ENCODE measurements at regions not wholly inside any gene's neighbourhood (a gene's known extent, or its start where the extent isn't known, plus 50 kb on each side); places are given as distances from the start of the nearest gene placed in this dataset.
"Not testable (repeated sequence)": the region's sequence is repeated elsewhere in the genome, so short reads cannot be mapped to it uniquely, and the experiment has no call there.

DNA sequence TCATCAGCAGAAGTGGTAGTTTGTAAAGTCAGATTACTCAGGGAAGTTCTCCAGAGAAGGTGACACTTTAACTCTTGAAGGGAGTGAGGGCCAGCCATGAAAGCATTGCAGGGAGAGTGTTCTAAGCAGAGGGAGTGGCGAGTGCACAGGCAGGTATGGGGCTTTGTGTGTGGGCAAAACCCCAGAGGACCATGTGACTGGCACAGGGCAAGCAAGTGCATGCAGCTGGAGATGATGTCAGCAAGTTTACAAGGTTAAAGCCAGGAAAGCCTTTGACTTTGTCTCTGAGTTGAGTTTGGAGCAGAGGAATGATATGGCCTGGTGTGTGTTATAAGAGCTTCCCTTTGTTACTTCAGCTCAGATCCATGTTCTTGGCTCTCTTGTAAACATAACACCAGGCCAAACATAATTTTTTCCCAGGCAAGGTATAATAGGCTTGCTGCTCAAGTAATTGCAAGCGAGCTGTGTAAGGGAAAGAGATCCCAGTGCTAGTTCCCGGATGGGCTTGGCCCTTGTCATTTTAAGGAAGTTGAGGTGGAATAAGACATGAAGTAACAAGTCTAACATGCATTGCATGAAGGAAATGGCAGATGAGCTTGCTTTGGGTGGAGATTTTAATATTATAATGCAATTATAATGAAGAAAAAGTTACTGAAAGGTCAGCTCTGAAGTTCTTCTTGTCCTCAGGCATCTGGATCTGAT lies 341.1 kb upstream of the LRRC3B start:
- Histone ChIP-seq H3K27me3 (no peaks in the 10 kb centered on the region), H3K27ac (no peak overlapping the region), H3K36me3 (no peaks in the 10 kb centered on the region), H3K4me1 (no peaks in the 10 kb centered on the region), H3K9ac (ENCODE audit: low read depth in 2 of 2, low read length in 2 of 2) (no peak overlapping the region), H3K9me3 (peaks cover 7% of the 10 kb centered on the region), H3K4me3 (no peak overlapping the region)
- intact Hi-C loops (cut with DNase I) = no loop called here
- no peak for DNase-seq
- TF ChIP-seq, protein P1, sequence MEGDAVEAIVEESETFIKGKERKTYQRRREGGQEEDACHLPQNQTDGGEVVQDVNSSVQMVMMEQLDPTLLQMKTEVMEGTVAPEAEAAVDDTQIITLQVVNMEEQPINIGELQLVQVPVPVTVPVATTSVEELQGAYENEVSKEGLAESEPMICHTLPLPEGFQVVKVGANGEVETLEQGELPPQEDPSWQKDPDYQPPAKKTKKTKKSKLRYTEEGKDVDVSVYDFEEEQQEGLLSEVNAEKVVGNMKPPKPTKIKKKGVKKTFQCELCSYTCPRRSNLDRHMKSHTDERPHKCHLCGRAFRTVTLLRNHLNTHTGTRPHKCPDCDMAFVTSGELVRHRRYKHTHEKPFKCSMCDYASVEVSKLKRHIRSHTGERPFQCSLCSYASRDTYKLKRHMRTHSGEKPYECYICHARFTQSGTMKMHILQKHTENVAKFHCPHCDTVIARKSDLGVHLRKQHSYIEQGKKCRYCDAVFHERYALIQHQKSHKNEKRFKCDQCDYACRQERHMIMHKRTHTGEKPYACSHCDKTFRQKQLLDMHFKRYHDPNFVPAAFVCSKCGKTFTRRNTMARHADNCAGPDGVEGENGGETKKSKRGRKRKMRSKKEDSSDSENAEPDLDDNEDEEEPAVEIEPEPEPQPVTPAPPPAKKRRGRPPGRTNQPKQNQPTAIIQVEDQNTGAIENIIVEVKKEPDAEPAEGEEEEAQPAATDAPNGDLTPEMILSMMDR (IDR thresholded peaks at IDR 0.05) = no peak

- H3K27ac ChIP-seq; H3K27me3 ChIP-seq; H3K9me3 ChIP-seq; H3K4me3 ChIP-seq; H3K9ac ChIP-seq (ENCODE audit: low read depth in 2 of 2, low read length in 2 of 2); H3K36me3 ChIP-seq; intact Hi-C loops (cut with DNase I); DNase-seq; H3K4me1 ChIP-seq: not testable (repeated sequence)
Measured at GRCh38 chr3:26284503-26284902, 338.1 kb upstream of the LRRC3B start.

GRCh38 chr3:26291840-26292239 lies 330.7 kb upstream of the LRRC3B start:
- no peaks in the 10 kb centered on the region for H3K4me1 ChIP-seq
- H3K27me3 ChIP-seq = no peaks in the 10 kb centered on the region
- H3K36me3 ChIP-seq = no peaks in the 10 kb centered on the region
- H3K4me3 ChIP-seq = no peak overlapping the region
- H3K27ac ChIP-seq = no peak overlapping the region
- DNase-seq = no peak
- no peaks in the 10 kb centered on the region for H3K9me3 ChIP-seq
- no peak overlapping the region for H3K9ac ChIP-seq (ENCODE audit: low read depth in 2 of 2, low read length in 2 of 2)
- intact Hi-C loops (cut with DNase I) = no loop called here
- TF ChIP-seq, protein P1 (IDR thresholded peaks at IDR 0.05) = no peak

- no peak for DNase-seq
- intact Hi-C loops (cut with DNase I) = no loop called here
Measured at GRCh38 chr3:26292780-26293179, 329.8 kb upstream of the LRRC3B start.

DNA sequence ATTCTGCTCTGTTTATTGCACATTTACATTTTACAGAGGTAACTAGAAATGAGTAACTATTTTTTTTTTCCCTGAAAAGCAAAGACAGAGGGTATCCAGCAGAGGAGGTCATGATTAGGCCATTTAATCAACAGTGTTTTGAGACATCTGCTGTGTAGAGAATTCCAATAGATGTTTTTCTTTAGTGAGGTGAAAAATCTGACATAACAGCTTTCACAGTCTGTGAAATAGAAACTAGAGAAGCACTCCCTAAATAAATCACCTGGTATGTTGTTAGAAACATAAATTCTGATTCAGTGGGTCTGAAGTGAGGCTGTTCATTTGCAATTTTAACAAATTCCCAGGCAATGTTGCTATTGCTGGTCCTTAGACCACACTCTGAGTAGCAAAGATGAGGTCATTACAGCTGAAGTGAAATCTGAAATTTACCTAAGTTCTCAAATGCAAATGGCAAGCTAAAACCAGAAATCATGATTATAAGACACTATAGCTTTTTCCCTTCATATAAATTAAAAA lies 329.2 kb upstream of the LRRC3B start:
- TF ChIP-seq, protein P1 (IDR thresholded peaks at IDR 0.05) = no peak
- Histone ChIP-seq H3K36me3 (no peaks in the 10 kb centered on the region), H3K9me3 (no peaks in the 10 kb centered on the region)

More at GRCh38 chr3:26292780-26293179, 329.8 kb upstream of the LRRC3B start:
- no peaks in the 10 kb centered on the region for H3K4me1 ChIP-seq
- no peak overlapping the region for H3K9ac ChIP-seq (ENCODE audit: low read depth in 2 of 2, low read length in 2 of 2)
- H3K27me3 ChIP-seq = no peaks in the 10 kb centered on the region
- H3K27ac ChIP-seq = no peak overlapping the region
- no peaks in the 10 kb centered on the region for H3K36me3 ChIP-seq
- TF ChIP-seq, protein P1 (IDR thresholded peaks at IDR 0.05) = no peak
- no peak overlapping the region for H3K4me3 ChIP-seq
- no peaks in the 10 kb centered on the region for H3K9me3 ChIP-seq

GRCh38 chr3:26307192-26307591 lies 315.4 kb upstream of the LRRC3B start:
- intact Hi-C loops (cut with DNase I) = no loop called here
- H3K27ac ChIP-seq = no peak overlapping the region
- DNase-seq = no peak
- no peaks in the 10 kb centered on the region for H3K9me3 ChIP-seq
- H3K4me3 ChIP-seq = no peak overlapping the region
- TF ChIP-seq, protein P1 (IDR thresholded peaks at IDR 0.05) = no peak
- H3K36me3 ChIP-seq = no peaks in the 10 kb centered on the region
- no peak overlapping the region for H3K9ac ChIP-seq (ENCODE audit: low read depth in 2 of 2, low read length in 2 of 2)
- no peaks in the 10 kb centered on the region for H3K27me3 ChIP-seq
- no peaks in the 10 kb centered on the region for H3K4me1 ChIP-seq

More for the DNA sequence above, 329.2 kb upstream of the LRRC3B start:
- Histone ChIP-seq H3K4me1 (no peaks in the 10 kb centered on the region), H3K27ac (no peak overlapping the region), H3K27me3 (no peaks in the 10 kb centered on the region), H3K4me3 (no peak overlapping the region), H3K9ac (ENCODE audit: low read depth in 2 of 2, low read length in 2 of 2) (no peak overlapping the region)
- intact Hi-C loops (cut with DNase I) = no loop called here
- no peak for DNase-seq
